GM23338 (cell line): ENCODE measurements at regions not wholly inside any gene's neighbourhood (a gene's known extent, or its start where the extent isn't known, plus 50 kb on each side); places are given as distances from the start of the nearest gene placed in this dataset.

Experiments
- CTCF ChIP-seq, 2 experiments: fragments of 200-600 bp in 1 of 2; sonication (generic) in 1 of 2; conservative IDR thresholded peaks; 2 replicates each; pipeline versions ENCODE4 v1.5.1 to v1.6.1; 2016 to 2017; ENCODE audit warnings: antibody characterized with exemption in 2 of 2, low read depth in 2 of 2, mild to moderate bottlenecking in 2 of 2, moderate library complexity in 1 of 2
- EZH2phosphoT487 ChIP-seq: fragments of 200-600 bp; sonication (generic); IDR thresholded peaks from one replicate; pipeline ENCODE4 v1.8.1; 2018; ENCODE audit warnings: antibody characterized with exemption; ENCODE audit not compliant: unreplicated experiment

DNA sequence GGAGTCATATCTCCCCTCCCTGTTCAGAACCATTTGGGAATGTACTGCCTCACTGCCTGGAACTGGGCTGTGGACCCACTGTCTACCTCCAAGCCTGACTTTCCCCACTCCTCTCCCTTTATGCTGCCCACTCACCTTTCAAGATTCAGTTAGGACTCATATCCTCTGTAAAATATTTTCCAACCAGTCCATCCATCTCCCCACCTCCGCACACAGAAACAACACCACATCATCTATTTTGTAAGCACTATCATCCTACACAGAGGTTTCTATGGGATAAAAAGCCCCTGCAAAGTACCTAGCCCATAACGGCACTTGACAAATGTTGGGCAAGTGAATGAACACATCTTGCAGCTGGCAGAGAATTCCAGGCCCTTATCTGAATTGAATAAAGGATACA is 250.8 kb downstream of the ANAPC1 start:
- TF ChIP-seq CTCF (conservative IDR thresholded peaks at IDR 0.05; ENCODE audit: low read depth in 2 of 2) (no peak), EZH2phosphoT487 (no peak)
